ENCODE measurements at regions not wholly inside any gene's neighbourhood (a gene's known extent, or its start where the extent isn't known, plus 50 kb on each side); places are given as distances from the start of the nearest gene placed in this dataset.

GRCh38 chr6:51292659-51293058 lies 474.0 kb downstream of the TFAP2B start:
- TF ChIP-seq EZH2 (IDR thresholded peaks at IDR 0.05): no peak
- TF ChIP-seq POLR2AphosphoS5 (IDR thresholded peaks at IDR 0.05; ENCODE audit: borderline replicate concordance, low read depth, low read length): no peak
- no peak for TF ChIP-seq FOXP2 (optimal IDR thresholded peaks at IDR 0.05; ENCODE audit: control extremely low read depth, extremely low read length, insufficient read depth)
